Endodermal cell (in vitro differentiated cells): ENCODE measurements at regions not wholly inside any gene's neighbourhood (a gene's known extent, or its start where the extent isn't known, plus 50 kb on each side); places are given as distances from the start of the nearest gene placed in this dataset.
A peak's percentile ranks its signal among the peaks of the same experiment; 100 is the strongest.

Experiments
- DNase-seq: peaks from one replicate; pipeline ENCODE4 v3.0.0-alpha.2; 2017
- H3K27ac ChIP-seq: 2 replicates; pipeline ENCODE4 v1.5.1; 2013; ENCODE audit warnings: mild to moderate bottlenecking, low read depth, low read length, moderate library complexity
- H3K27me3 ChIP-seq: 2 replicates; pipeline ENCODE4 v1.6.1; 2013; ENCODE audit warnings: mild to moderate bottlenecking, low read length, moderate library complexity; ENCODE audit not compliant: insufficient read depth, control insufficient read depth, poor library complexity, severe bottlenecking
- H3K36me3 ChIP-seq: 2 replicates; pipeline ENCODE4 v1.7.0; 2013; ENCODE audit warnings: mild to moderate bottlenecking, low read length, moderate library complexity; ENCODE audit not compliant: control insufficient read depth, insufficient read depth
- H3K4me1 ChIP-seq: one replicate; pipeline ENCODE4 v1.7.0; 2013; ENCODE audit warnings: low read length; ENCODE audit not compliant: control insufficient read depth, insufficient read depth
- H3K4me3 ChIP-seq: 2 replicates; pipeline ENCODE4 v1.5.1; 2013; ENCODE audit warnings: mild to moderate bottlenecking, low read length, moderate library complexity
- H3K9ac ChIP-seq: 2 replicates; pipeline ENCODE4 v1.6.1; 2013; ENCODE audit warnings: mild to moderate bottlenecking, low read length, moderate library complexity; ENCODE audit not compliant: poor library complexity, severe bottlenecking; ENCODE audit errors: extremely low read depth
- H3K9me3 ChIP-seq: 2 replicates; pipeline ENCODE4 v1.6.1; 2013; ENCODE audit warnings: mild to moderate bottlenecking, low read length, moderate library complexity; ENCODE audit not compliant: control insufficient read depth
- H3K27ac Mint-ChIP-seq: 2 replicates; pipeline ENCODE4 v1.8.0; 2020; ENCODE audit warnings: mixed read lengths
- H3K27me3 Mint-ChIP-seq: 2 replicates; pipeline ENCODE4 v1.8.0; 2021; ENCODE audit warnings: mild to moderate bottlenecking, mixed read lengths; ENCODE audit not compliant: insufficient read depth
- H3K36me3 Mint-ChIP-seq: 2 replicates; pipeline ENCODE4 v1.8.0; 2020; ENCODE audit warnings: low read depth, mixed read lengths
- H3K4me1 Mint-ChIP-seq: 2 replicates; pipeline ENCODE4 v1.8.0; 2020; ENCODE audit warnings: mixed read lengths
- H3K4me3 Mint-ChIP-seq: 2 replicates; pipeline ENCODE4 v1.8.0; 2020; ENCODE audit warnings: mild to moderate bottlenecking, moderate library complexity, mixed read lengths
- H3K9me3 Mint-ChIP-seq: 2 replicates; pipeline ENCODE4 v1.8.0; 2020; ENCODE audit warnings: mild to moderate bottlenecking, mixed read lengths
- CTCF ChIP-seq: fragments of 200-600 bp; sonication (generic); conservative IDR thresholded peaks from 2 replicates; pipeline ENCODE4 v1.5.0; 2021; ENCODE audit warnings: antibody characterized with exemption, mild to moderate bottlenecking
- WGBS, 2 experiments: methylation state at CpG; one replicate each; pipeline versions ENCODE4 v1.1.5 to v1.1.7; 2013; ENCODE audit warnings: missing lambda C conversion rate in 2 of 2, mixed read lengths in 1 of 2; ENCODE audit not compliant: insufficient coverage in 1 of 2, insufficient read length in 1 of 2; 5-methylcytosine and 5-hydroxymethylcytosine counted together

- 91% methylated on average over 4 of the region's 5 CpGs; no CpG with 5 or more reads in 1 of the 2 experiments for WGBS, 2 experiments
- Histone ChIP-seq H3K4me1 (no peaks in the 10 kb centered on the region), H3K27ac (no peak overlapping the region), H3K9ac (no peak overlapping the region), H3K36me3 (no peaks in the 10 kb centered on the region), H3K9me3 (no peaks in the 10 kb centered on the region), H3K27me3 (no peaks in the 10 kb centered on the region), H3K4me3 (no peak overlapping the region)
- DNase-seq, result no peak
- Mint-ChIP-seq H3K36me3 (no peaks in the 10 kb centered on the region), H3K27ac (no peak overlapping the region), H3K9me3 (no peaks in the 10 kb centered on the region), H3K4me1 (peaks cover 41% of the 10 kb centered on the region), H3K27me3 (no peaks in the 10 kb centered on the region), H3K4me3 (no peak overlapping the region)
- TF ChIP-seq CTCF, result no peak
Observed at GRCh38 chr5:78720997-78721396, 72.4 kb upstream of the LHFPL2 start.

- no peak for TF ChIP-seq CTCF
- no peak overlapping the region for H3K9ac ChIP-seq
- H3K27me3 ChIP-seq, result no peaks in the 10 kb centered on the region
- peak; percentile 47 for DNase-seq
- Mint-ChIP-seq H3K9me3 (no peaks in the 10 kb centered on the region), H3K27ac (no peak overlapping the region), H3K27me3 (no peaks in the 10 kb centered on the region), H3K4me1 (peaks cover 41% of the 10 kb centered on the region), H3K4me3 (no peak overlapping the region), H3K36me3 (no peaks in the 10 kb centered on the region)
- H3K4me1 ChIP-seq, result no peaks in the 10 kb centered on the region
- no peaks in the 10 kb centered on the region for H3K9me3 ChIP-seq
- H3K4me3 ChIP-seq, result no peak overlapping the region
- H3K27ac ChIP-seq, result no peak overlapping the region
- no peaks in the 10 kb centered on the region for H3K36me3 ChIP-seq
- 74 to 88% methylated on average over 9 of the region's 9 CpGs for WGBS, 2 experiments
Observed at GRCh38 chr5:78720227-78720985, 71.8 kb upstream of the LHFPL2 start.

DNA sequence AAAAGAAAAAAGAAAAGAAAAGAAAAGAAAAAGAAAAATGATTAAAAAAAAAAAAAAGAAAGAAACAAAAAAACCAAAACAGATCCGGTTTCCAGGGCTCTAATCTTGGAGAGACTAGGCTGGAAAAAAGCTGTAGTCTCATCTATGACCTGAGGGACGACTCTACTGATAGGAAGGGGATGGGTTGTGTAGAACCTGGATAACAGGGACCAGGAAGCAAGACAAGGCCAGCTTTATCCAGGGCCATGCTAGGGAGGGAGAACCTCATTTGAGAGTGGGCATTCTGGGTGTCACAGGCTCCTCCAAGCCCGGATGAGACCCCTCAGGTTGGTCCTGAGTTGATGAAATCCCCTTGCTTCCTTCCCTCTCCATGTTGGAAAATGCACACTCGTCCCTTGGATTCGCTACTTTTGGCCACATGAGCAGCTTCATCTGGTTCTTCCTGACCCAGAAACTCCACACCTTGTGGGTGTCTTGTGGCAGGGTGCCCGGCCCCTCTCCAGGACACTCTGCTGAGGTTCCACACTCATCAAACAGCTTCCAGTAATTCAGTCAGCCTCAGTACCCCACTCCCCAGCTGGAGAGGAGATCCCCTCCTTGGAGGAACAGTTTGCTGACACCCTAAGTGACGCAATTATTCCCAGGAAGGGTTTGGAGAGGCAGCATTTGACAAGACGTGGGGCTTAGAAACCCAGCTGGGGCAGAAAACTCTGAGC, 71.1 kb upstream of the LHFPL2 start:
- no peak overlapping the region for H3K27ac ChIP-seq
- no peaks in the 10 kb centered on the region for H3K9me3 ChIP-seq
- no peaks in the 10 kb centered on the region for H3K4me1 ChIP-seq
- TF ChIP-seq CTCF, result no peak
- no peaks in the 10 kb centered on the region for H3K36me3 ChIP-seq
- no peak overlapping the region for H3K9ac ChIP-seq
- no peak overlapping the region for H3K4me3 ChIP-seq
- Mint-ChIP-seq H3K9me3 (peaks cover 2% of the 10 kb centered on the region), H3K4me1 (peaks cover 41% of the 10 kb centered on the region), H3K36me3 (no peaks in the 10 kb centered on the region), H3K27ac (no peak overlapping the region), H3K4me3 (no peak overlapping the region), H3K27me3 (no peaks in the 10 kb centered on the region)
- no peak for DNase-seq
- WGBS, 2 experiments, result 92% methylated on average over 5 to 8 of the region's 8 CpGs
- H3K27me3 ChIP-seq, result no peaks in the 10 kb centered on the region
